Stimulated activated CD4-positive, alpha-beta T cell treated with anti-CD3 and anti-CD28 coated beads, TNF-alpha, amount 100 ng/mL, for 24 hours (primary cell): ENCODE measurements at regions not wholly inside any gene's neighbourhood (a gene's known extent, or its start where the extent isn't known, plus 50 kb on each side); places are given as distances from the start of the nearest gene placed in this dataset.

Source experiments
- DNase-seq, 3 experiments: peaks; one replicate each; pipeline ENCODE4 v3.0.0-alpha.2; 2020; ENCODE audit warnings: low read depth in 3 of 3

DNA sequence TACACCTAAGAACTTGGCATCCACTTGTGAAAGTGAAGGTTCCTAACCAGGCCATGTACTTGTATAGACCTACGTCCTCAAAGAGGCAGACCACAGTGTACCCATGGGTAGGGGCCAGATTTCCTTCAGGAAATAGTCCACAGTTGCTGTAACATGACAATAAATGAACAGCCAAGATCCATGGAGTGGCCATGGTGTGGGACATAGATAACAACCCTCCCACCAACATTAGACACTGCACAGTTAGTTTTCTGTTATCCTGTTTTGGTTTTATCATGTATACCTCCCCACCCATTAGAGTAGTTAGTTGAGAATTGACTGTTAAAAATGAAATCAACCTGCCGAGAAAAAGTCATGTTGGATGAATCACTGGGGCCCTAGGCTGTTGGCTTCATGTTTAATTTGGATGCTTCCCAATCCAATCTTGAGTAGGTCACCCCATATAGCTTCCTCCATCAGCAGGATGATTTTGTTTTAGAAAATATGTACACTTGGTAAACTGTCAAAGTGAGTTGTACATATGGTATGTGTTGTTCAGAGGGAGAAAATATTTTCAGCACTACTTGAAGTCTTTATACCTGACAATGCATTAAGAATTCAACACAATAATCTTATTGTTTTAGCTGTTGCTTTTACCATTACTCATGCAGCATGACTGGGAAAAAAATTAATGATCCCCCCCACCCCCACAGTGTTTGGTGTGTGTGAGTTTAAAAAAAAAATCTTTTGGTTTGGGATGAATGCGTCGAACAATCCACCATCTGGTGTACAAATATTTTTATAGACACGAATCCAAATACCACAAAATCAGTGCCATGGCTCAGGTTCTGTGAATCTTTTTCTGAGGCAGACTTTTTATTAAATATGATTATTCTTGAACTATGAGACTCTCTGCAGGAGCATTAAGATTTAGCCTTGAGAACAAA, 88.3 kb upstream of the ARHGAP29 start:
- DNase-seq = no peak

DNA sequence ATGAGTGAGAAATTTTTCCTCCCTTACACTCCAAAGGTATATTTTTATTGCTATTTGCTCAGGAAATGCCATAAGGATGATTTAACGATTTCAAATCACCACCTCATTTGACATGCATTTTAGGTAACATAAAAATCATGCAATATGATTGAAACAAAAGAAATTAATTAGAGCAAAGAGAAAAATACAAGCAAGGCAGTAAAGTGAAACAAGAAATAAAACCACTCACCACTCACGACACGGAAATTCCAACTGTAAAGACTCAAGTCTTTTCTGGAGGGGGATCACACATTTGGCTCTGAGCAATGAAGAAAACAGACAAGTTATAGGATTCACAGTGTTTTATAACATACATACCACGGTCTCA, 86.8 kb upstream of the ARHGAP29 start:
- DNase-seq = no peak

DNA sequence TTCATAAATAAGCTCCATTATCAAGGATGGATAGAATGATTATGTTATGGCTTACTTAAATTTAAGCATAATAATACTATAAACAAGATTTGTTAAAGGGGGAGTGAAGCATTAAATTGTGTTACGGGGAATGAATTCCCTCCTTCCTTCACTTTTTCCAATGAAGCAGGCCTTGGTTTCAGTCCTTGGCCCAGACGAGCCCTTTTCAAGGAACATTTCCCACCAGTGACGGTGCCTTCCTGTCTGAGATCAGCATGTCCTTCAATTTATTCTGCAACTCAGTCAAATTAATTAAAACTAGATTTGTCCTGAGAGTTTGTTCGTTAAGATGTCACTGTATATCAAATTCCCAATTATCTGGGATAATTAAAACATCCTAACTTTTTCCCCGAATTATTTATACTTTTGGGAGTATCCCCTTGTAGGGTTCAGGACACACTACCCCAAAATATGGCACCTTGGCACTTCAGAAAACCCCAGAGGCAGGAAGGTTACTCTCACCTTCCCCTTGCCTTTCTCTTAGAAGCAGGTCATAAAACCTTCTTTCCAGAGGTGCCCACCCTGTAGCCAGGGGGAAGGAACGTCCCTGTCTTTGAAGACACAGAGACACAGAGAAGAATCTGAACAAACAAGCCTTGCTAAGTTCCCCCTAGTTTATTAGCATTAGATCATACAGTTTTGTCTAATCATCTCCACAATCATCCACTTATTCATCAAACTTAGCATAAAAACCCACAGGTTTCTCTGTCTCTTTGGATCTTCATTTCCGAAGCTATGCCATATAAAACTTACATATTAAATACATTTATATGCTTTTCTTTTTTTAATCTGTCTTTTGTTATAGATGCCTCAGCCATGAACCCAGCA, 86.2 kb upstream of the ARHGAP29 start:
- no peak for DNase-seq

GRCh38 chr1:94322696-94323095, 85.3 kb upstream of the ARHGAP29 start:
- no peak for DNase-seq

DNA sequence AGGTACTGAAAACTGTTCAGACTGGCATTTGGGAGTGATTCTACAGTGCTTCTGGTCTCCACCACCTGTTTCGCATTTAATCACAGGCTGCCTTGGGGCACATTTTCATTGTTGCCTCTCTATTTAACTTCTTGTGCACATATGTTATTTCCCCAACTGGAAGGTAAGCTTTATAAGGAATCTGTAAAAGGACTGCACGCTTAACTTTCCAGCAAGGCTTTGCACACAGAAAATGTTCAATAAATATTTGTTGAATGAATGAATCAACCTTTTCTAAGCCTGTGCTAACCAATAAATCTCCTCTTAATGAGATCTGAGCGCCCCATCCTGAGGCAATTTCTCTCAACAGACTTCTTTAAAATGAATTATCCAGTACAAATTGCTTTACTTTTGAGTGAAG, 84.3 kb upstream of the ARHGAP29 start:
- no peak for DNase-seq

DNA sequence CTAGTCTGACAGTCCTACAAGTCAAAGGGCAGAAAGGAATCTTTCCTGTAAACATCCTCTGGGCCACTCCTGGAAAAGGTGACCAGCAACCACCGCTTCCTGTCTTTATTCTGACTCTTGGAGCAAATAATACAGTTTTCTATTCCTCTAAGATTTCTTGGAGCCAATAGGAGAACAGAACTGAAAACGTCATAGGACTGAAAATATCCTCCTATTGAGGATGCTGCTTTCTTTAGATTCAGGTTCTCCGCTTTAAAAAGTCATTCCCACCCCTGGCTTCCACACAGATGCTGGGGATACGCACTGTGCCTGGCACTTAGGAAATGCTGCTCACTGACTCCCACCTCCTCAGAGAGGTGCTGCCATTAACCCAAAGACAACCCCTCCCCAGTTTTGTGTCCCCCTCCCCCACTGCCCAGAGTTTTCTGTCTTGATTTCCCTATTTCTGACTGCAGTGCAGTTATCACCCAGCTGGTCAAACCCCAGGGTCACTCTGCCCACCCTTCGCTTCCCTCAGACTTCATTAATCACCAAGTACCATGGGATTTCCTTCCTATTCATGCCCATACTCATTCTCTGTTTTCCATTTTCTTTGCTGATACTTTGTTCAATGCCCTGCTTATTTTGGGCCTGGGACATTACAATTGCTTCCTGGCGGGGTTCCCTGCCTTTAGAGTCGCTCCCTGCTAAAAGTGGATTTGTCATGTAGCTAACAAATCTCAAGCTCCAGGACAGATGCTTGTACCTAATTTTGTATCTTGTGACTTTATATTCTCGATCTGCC, 82.1 kb upstream of the ARHGAP29 start:
- DNase-seq = no peak

- DNase-seq = no peak
Measured at GRCh38 chr1:94318505-94319030, 81.2 kb upstream of the ARHGAP29 start.

DNA sequence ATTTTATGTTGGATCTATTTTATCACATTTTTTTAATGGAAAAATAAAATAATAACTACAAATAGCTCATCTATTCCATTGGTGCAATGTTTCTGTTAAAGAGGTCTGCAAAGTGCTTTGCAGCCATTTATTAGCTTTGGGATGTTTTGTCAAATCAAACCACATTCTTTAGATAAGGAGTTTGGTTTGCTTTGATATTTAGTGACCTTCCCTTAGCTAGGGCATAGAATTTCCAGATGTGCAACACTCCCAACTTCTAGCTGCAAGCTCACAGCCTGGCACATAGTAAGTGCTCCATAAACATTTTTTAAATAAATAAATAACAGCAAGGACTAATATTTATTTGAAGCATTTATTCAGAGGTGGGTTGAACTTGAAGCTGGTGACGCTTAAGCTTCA, 80.4 kb upstream of the ARHGAP29 start:
- DNase-seq = no peak

GRCh38 chr1:94316836-94317789, 79.7 kb upstream of the ARHGAP29 start:
- no peak for DNase-seq

DNA sequence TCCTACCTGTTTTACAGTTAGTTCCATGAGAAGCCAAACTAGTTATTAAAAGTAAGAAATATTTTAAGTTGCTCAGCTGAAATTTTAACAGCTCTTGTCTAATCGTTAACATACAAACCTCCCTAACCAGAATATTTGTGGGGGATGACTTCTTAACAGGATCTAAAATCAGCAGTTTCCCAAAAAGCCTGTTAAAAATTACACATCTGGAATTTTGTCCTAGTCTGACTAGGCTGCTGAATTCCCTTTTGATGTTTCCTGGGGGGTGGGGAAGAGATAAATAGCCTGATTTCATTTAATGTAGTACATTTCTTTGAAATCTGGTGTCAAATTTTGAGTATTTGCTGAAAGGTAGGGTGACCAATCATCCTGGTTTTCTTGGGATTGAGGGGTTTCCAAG, 78.8 kb upstream of the ARHGAP29 start:
- DNase-seq = no peak

DNA sequence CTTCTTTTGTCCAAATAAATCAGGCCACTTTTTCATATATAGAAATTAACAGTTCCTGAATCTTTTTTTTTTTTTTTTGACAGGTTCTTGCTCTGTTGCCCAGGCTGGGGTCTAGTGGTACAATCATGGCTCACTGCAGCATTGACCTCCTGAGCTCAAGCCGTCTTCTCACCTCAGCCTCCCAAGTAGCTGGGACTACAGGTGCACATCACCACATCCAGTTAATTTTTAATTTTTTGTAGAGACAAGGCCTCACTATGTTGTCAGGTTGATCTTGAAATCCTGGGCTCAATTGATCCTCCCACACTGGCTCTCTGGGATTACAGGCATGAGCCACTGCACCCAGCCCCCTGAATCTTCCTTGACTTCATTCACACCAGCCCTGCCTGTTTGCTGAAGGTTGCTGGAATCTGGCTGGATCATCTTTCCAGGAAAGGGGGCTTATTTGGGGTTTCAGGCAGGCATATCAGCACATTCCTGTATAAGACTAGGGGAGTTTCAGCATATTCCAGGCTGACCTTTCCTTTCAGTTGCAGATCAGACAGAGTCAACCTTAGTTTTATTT, 78.2 kb upstream of the ARHGAP29 start:
- DNase-seq = no peak

GRCh38 chr1:94314222-94314858, 77.0 kb upstream of the ARHGAP29 start:
- no peak for DNase-seq

DNA sequence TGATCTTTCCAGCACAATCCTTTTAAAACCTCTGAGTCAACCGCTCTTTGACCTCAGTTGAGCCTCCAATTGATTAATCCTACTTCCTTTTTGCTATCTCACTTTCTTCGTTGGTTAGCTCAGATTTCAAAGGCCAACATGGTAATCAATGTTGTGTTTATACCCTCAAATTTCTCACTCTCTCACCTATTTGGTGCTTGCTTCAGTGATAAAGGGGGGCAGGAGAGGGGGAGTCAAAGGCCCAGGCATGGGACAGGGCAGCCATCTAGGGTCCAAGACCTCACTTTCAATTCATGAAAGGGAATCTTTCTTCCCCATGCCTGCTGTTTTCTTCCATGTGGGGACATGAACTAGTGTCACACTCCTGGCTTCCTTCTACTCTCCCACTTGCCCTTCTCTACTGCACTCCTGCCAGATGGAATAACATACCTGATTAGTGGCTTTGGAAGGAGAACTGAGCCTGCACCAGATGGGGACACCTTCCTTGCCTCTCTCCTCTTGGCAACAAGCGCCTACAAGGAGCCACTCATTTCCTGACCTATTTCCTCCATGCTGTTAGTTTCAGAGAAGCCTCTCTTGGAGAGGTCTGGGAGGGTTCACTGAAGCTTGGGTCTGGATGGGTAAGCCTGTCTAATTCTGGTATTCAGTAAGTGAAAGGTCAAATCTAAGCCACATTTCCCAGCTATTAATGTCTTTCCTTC, 73.3 kb upstream of the ARHGAP29 start:
- DNase-seq = no peak

DNA sequence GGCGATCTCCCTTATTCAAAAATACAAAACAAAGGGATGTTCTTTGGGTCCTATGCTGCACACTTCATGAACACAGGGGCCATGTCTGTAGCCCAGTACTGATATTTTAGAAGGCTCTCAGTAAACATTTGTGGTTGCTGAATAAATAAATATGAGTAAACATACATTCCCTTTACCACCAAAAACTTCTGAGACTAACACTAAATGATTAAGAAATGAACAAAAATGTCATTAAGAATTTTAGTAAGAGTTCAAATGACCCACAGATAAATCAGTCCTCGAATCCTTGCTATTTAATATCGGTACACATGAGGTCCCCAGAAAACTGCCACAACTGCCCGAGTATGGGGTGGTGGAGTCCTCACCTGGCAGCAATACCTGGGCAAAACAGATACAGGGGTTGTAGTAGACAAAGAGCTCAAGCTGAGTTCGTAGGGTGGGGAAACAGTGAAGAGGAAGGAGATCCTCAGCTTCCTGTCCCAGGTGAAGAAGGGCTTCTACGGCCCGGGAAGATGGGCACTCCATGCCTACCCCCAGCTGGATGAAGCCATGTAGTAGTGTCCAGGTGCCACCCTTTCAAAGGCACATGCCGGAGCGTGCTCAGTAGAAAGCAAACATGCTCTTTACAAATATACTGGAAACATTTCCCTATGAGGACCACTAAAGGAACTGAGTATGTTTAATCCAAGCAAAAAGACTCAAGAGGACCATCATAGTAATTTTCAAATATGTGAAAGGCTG, 72.6 kb upstream of the ARHGAP29 start:
- no peak for DNase-seq

- no peak for DNase-seq
Measured at GRCh38 chr1:94309216-94309615, 71.8 kb upstream of the ARHGAP29 start.

DNA sequence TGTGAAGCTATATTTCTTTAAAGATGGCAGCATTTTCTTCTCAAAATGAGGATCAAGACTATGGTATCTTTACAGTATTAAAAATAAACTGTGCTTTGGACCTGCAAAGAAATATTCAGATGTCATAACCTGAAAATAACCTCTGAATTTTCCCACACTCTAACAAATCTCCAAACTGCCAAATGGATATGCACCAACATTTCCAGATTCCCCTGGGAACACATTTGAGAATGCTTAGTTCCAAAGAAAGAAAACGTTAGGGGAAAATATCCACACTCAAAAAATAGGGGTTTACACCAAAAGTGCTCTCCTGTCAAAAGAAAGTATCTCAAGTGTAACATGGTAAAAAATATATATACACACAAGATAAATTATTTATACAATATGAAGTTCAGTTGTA, 69.1 kb upstream of the ARHGAP29 start:
- no peak for DNase-seq

- no peak for DNase-seq
Measured at GRCh38 chr1:94305704-94306103, 68.3 kb upstream of the ARHGAP29 start.

GRCh38 chr1:94304553-94304952, 67.2 kb upstream of the ARHGAP29 start:
- DNase-seq = no peak

DNA sequence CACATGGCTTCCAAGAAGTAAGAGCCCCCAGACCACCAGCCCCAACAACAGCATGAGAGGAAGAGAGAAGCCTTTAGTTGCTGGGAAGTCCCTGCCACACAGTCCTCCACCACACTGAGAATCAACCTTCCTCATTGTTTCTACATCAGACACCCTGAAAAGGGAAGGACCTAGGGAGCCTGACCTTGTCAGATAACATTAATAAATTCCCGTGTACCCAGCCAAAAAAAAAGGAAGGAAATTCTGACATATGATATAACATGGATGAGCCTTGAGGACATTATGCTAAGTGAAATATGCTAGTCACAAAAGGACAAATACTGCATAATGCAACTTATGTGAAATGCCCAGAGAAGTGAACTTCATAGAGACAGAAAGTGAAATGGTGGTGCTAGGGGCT, 65.6 kb upstream of the ARHGAP29 start:
- DNase-seq = no peak
